ENCODE measurements at regions not wholly inside any gene's neighbourhood (a gene's known extent, or its start where the extent isn't known, plus 50 kb on each side); places are given as distances from the start of the nearest gene placed in this dataset.

DNA sequence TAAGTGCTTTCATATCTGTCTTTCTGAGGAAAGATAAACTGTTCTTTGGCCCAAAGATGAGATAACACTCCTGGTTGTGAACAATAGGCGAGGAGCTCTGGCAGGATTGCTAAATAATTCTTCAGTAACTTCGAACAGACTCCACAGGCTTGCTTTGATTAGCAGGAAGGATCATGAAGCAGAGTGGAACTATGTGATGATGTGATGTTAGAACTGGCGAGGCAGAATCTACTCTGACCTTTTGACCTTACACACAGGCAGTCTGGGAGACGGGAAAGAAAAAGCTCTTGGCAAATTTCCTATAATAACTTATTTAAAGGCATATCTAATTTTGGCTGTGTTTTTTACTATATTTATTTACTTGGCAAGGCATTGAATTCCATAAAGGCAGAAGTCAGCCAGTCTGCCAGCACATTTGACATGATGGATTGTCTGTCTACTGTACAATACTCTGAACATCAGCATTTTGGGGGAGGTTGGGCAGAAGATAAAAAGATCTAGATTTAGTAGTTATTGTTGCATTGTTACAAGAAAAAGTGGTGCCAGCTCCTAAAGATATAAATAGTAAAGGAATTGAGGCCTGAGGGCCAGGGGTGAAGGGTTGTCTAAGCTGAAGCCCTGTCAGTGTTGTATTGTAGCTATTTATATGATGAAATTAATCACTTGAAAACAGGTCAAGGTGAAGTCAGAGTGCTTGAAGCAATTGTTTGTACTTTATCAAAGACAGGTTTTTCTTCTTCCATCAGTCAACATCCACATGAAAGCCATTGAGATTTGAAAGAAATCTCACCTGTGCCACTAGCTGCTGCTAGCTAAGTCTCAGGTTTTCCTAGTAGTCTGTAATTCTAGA, 708.8 kb downstream of the LTN1 start:
- TF ChIP-seq EZH2 (IDR thresholded peaks at IDR 0.05; ENCODE audit: insufficient read depth, poor library complexity, severe bottlenecking), result no peak
- no peak for TF ChIP-seq EZH2phosphoT487 (IDR thresholded peaks at IDR 0.05; ENCODE audit: insufficient read depth, low read depth)

Measured in GM23248 (cell line).